ENCODE measurements at regions not wholly inside any gene's neighbourhood (a gene's known extent, or its start where the extent isn't known, plus 50 kb on each side); places are given as distances from the start of the nearest gene placed in this dataset.
"Not testable (repeated sequence)": the region's sequence is repeated elsewhere in the genome, so short reads cannot be mapped to it uniquely, and the experiment has no call there.

DNA sequence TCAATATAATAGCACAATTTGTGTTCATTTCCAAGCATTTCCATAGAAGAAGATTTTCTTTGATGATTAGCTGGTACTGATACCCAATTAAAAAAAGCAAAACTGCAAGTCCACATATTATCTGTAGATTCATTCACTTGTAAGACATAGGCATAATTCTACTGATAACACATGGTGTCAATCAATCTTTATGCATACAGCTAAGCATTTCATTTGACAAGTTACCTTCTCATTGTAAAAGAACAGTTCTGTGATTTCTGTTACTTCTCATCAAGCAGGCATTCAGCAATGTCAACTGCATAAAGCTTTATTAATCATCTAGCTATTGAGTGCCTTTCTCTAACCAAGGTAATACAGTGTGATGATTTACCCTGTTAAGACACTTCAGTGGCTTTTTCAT is 672.0 kb downstream of the PLOD2 start:
- no peak for DNase-seq

- DNase-seq, result no peak
Measured at GRCh38 chr3:145490088-145491048, 670.6 kb downstream of the PLOD2 start.

DNA sequence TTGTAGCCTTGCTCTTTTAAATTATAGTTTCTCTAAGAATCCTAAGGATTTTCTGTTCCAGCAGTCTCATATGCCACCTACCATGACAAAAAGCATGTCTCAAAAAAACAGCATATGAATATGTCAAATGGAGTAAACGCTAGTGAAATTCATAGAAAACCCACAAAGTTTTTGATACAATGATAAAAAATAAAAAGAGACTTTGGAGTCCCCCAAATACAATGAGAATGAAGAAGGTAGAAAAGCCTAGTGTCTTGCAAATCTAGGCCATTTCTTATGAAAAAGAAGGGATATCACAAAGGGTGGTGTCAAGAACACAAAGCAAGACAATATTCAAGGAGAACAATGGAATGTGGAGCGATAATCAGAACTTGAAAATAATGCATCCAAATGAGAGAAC is 668.5 kb downstream of the PLOD2 start:
- no peak for DNase-seq

GRCh38 chr3:145517416-145517815 is 643.6 kb downstream of the PLOD2 start:
- not testable (repeated sequence) for DNase-seq

DNA sequence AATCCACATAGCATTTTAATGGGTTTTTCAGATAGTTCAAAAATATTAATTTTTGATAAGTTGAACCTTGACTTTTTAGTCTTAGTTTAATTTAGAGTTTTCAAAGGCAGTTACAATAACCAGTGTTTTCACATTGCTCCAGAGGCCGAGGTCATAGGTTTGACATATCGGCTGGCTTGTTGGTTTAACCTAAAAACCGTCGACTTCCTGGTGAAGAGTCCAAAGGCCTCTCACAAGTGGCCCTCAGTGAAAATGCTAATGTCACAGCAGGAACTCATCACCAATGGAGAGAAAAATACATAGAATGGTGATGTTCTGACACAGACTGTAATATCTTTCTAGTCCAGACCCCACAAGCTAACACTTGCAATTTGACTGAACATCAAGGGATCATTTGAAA is 642.3 kb downstream of the PLOD2 start:
- no peak for DNase-seq

DNA sequence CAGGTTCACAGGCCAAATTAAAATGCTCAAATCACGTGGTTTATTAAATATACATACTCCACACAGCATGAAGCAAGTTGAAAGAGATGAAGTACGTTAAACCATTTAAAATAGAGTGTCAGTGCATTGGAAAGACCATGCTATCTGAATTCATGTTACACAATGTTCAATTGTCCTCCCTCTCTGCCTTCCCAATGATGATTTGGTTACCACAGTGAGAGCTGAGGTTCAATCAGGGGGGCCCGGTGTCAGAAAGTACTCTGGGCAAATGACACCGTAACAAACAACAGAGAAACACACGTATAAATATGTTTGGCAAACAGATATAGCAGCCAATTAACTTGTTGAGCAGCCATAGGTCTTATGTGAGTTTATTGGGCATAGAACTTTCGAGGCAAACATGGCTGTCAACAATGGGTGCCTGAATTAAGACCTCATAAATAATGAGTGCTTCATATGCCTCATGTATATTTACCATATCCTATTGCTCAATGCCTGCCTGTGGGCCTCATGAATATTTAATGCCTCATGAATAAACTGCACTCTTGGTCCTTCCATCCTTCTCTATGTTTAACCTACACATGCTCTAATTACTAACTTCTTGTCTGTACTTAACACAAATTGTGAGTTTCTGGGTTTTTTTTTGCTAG is 641.5 kb downstream of the PLOD2 start:
- DNase-seq, result peak in 1 of 2 experiments; percentile 5

DNA sequence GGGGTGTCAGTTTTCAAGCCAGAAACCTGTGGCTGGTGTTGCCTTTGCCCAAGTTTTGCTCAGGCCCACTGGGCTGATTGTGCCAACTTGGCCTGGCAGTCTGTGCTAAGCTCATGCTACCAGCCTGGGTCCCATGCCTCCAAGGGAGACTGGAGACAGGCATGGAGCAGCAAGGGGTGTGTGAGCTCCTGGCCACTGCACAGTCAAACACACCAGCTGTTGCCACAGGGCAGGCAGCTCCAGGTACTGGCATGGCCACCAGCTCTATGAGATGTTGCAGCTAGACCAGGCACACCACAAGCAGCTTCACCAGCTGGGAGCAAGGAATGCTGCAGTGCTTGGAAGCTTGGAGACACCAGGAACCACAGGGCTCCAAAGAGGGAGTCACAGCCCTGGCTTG is 638.8 kb downstream of the PLOD2 start:
- DNase-seq, result no peak

- no peak for DNase-seq
Measured at GRCh38 chr3:145522893-145523651, 637.9 kb downstream of the PLOD2 start.

- no peak for DNase-seq
Measured at GRCh38 chr3:145531548-145531947, 629.4 kb downstream of the PLOD2 start.

- DNase-seq, result no peak
Measured at GRCh38 chr3:145533696-145534095, 627.3 kb downstream of the PLOD2 start.

- DNase-seq, result no peak
Measured at GRCh38 chr3:145536461-145536860, 624.5 kb downstream of the PLOD2 start.

GRCh38 chr3:145550522-145550921 is 610.5 kb downstream of the PLOD2 start:
- no peak for DNase-seq

- DNase-seq, result peak; percentile 86 to 94
Measured at GRCh38 chr3:145557405-145557804, 603.6 kb downstream of the PLOD2 start.

GRCh38 chr3:145578471-145578870 is 582.5 kb downstream of the PLOD2 start:
- no peak for DNase-seq

GRCh38 chr3:145581694-145582093 is 579.3 kb downstream of the PLOD2 start:
- DNase-seq, result no peak

DNA sequence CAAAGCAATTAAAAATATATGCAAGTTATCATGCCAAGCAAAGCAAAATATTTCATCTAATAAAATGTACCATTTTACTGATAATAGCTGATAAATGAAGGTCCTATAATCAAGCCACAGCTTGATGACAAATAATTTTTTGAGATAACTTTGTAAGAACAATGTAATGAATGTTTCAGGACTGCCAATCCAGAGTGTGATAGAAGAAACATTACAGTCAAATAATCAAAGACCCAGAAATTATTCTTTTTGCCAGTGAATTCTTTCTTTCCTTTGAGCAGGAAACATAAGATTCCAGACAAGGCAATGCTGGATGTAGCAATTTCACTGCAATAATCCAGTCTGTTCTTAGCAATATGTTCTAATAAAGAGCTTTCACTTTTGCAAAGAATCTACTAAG is 556.1 kb downstream of the PLOD2 start:
- DNase-seq, result no peak

- no peak for DNase-seq
Measured at GRCh38 chr3:145620002-145620401, 541.0 kb downstream of the PLOD2 start.

DNA sequence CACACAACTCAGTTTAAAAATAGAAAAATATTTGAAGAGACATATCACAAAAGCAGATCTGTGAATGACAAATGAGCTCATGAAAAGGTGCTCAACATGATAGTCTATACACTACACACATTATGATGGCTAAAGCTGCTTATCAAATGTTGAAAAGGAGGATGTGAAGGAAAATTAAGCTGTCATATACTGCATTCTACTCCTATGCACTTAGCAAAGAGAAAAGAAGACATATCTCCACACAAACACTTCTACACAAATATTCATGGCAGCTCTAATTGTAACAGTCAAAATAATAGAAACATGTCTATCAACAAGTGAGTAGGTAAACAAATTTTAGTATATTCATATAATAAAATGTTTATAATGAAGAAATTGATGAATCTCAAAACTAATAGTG is 540.5 kb downstream of the PLOD2 start:
- no peak for DNase-seq

DNA sequence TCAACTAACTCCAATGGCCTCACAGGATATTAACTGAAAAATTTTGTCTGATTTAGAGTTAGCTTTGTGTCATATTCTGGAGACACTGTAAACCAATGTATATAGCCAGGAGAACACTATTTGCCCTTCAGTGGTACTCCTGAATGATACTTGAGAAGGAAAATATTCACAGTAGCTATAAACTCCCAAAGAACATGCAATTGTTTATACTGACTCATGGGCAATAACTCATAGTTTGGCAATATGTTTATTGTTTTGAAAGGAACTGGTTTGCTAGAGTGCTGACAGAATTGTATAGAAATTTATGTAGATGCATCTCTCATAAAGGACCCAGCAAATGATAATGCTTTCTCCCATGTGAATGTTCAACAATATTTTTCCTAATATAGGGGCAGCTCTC is 537.6 kb downstream of the PLOD2 start:
- DNase-seq, result no peak

- DNase-seq, result no peak
Measured at GRCh38 chr3:145628211-145628610, 532.8 kb downstream of the PLOD2 start.

DNA sequence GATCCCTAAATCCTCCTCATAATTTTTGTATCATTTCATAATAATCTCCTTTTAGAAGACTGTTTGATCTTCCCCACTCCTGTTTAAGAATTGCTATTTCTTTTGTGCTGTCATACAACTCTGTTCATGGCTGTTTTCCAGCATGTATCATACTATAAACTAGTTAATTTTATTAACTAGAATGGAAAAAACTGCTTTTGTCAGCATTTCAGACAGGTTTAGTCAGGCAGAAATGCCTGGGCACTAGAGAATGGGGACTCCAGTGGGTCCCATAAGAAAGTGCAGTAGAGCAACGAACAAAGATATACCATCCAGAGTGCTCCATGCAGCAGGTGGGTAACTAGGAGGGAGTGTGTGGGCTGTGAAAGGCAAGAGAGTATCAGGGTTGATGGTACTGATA is 523.9 kb downstream of the PLOD2 start:
- DNase-seq, result no peak

GRCh38 chr3:145639003-145639606 is 521.9 kb downstream of the PLOD2 start:
- DNase-seq, result no peak

DNA sequence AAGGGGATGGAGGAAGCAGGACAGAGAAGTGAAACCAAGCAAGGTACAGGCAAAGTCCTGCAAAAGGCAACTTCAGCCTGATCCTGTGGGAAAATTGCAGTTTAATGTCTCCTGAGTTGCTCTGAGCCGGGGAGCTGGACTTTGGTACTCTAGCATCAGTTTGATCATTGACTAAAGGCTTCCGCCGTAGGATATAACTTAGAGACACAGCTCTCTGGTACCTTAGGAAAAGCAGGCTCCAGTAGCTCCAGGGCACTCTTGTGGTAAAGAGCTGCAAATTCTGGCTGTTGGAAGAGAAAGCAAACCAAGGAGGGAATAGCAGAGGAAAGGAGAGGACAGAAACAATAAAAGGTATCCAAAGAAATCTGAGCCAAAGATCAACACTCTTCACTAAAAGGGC is 521.1 kb downstream of the PLOD2 start:
- DNase-seq, result no peak
